Cardiac fibroblast (primary cell): ENCODE measurements at regions not wholly inside any gene's neighbourhood (a gene's known extent, or its start where the extent isn't known, plus 50 kb on each side); places are given as distances from the start of the nearest gene placed in this dataset.
A peak's percentile ranks its signal among the peaks of the same experiment; 100 is the strongest.

Source experiments
- DNase-seq, 2 donors: peaks; one replicate each; pipeline versions ENCODE4 v3.0.0 to v3.0.0-alpha.2; 2010; ENCODE audit warnings: low read depth in 2 of 2
- H3K4me3 ChIP-seq, 2 donors: replicated peaks in 1 of 2; 1 replicate in 1 of 2; 2 replicates in 1 of 2; pipeline ENCODE4 v1.5.1; 2011; ENCODE audit warnings: low read depth in 2 of 2, low read length in 2 of 2, mild to moderate bottlenecking in 2 of 2, moderate library complexity in 1 of 2
- TF ChIP-seq, protein P1 (sequence below): IDR thresholded peaks from one replicate; pipeline ENCODE4 v1.5.1; 2011; ENCODE audit warnings: low read depth, mild to moderate bottlenecking, low read length, inconsistent platforms

GRCh38 chr1:234721476-234722269, 111.7 kb upstream of the IRF2BP2 start:
- TF ChIP-seq, protein P1, sequence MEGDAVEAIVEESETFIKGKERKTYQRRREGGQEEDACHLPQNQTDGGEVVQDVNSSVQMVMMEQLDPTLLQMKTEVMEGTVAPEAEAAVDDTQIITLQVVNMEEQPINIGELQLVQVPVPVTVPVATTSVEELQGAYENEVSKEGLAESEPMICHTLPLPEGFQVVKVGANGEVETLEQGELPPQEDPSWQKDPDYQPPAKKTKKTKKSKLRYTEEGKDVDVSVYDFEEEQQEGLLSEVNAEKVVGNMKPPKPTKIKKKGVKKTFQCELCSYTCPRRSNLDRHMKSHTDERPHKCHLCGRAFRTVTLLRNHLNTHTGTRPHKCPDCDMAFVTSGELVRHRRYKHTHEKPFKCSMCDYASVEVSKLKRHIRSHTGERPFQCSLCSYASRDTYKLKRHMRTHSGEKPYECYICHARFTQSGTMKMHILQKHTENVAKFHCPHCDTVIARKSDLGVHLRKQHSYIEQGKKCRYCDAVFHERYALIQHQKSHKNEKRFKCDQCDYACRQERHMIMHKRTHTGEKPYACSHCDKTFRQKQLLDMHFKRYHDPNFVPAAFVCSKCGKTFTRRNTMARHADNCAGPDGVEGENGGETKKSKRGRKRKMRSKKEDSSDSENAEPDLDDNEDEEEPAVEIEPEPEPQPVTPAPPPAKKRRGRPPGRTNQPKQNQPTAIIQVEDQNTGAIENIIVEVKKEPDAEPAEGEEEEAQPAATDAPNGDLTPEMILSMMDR: no peak
- no peak overlapping the region for H3K4me3 ChIP-seq
- peak; percentile 91 to 98 for DNase-seq

GRCh38 chr1:234720709-234721441, 110.9 kb upstream of the IRF2BP2 start:
- DNase-seq: no peak
- TF ChIP-seq, protein P1: no peak
- no peak overlapping the region for H3K4me3 ChIP-seq

DNA sequence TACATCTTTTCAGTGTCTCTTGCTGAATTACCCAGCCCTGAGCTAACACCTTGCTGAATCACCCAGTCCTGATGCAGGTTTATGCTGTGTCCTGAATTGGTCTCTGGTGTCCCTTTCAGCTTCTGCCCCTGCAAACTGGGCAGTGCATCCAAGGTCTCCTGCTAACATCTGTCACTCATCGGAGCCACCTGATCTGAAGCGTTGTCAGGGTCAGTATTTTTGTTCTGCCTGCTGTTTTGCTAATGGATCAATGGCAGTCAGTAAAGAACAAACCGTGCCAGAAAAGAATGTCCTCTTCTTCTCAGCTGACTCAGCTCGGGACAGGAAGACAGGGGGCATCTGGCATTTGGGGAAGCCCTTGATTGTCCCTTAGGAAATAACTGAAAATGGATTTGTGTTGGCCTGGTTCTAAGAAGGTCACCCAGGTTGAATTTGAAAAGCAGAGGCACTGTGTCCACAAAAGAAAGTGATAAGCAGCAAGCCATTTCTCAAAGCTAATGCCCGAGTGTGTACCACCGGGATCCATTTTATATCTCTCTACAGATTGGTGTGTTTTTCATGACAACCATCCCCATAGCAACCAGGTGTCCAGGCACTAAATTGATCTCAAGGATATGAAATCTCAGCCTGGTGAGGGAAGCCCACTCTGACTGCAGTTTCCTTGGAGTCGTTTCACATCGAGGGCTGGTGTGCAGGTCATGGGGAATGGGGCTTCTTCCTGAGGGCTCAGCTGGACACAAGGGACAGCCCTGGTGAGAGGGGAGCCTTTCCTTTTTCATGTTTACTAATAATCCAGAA, 109.7 kb upstream of the IRF2BP2 start:
- TF ChIP-seq, protein P1: no peak
- no peak for DNase-seq
- no peak overlapping the region for H3K4me3 ChIP-seq

- DNase-seq: no peak
- H3K4me3 ChIP-seq: no peak overlapping the region
- TF ChIP-seq, protein P1: no peak
Observed at GRCh38 chr1:234718496-234719453, 108.8 kb upstream of the IRF2BP2 start.

DNA sequence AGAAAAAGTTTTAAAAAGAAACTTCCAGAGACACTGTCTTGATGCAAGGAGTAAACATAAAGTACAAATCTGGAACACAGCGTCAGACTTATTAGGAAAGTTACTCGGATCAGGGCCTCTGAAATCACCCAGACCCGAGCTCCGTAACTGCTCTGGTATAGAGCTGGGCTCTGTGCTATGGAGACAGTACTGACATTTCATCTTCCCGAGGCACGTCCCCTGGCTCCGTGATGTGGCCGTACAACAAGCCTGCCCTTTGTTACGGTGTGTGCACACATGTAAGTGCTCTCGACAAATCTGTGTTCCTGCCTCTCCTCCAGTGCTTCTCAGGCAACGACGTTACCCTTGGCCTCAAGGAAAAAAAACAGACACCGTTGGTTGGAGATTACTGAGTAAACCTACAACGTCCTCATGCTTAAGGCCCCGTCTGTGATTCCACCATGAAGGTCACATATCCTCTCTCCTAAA, 107.0 kb upstream of the IRF2BP2 start:
- TF ChIP-seq, protein P1: no peak
- no peak overlapping the region for H3K4me3 ChIP-seq
- DNase-seq: no peak
